Stimulated activated CD4-positive, alpha-beta T cell treated with anti-CD3 and anti-CD28 coated beads, Interleukin-4, amount 100 ng/mL, for 24 hours (primary cell): ENCODE measurements at regions not wholly inside any gene's neighbourhood (a gene's known extent, or its start where the extent isn't known, plus 50 kb on each side); places are given as distances from the start of the nearest gene placed in this dataset.
A peak's percentile ranks its signal among the peaks of the same experiment; 100 is the strongest.

Source experiments
- DNase-seq: peaks from one replicate; pipeline ENCODE4 v3.0.0-alpha.2; 2020

DNA sequence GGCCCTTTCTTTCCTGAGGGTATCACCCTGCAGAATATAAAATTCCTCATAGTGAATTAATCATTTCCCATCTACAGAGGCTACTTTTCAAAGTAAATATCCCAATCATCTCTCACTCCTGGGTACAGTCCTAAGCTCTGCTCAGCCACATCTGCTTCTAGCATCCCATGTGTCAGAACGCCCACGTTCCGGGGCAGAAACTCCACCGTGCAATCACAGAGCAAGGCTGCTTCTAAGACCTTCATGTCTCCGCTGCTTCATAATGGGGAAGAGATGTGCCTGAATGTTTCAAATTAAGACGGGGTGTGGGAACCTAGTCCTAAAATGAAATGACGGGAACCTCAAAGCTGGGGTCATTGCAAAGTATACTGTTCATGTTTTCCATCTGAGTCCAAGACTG, 208.8 kb upstream of the GMDS start:
- no peak for DNase-seq

DNA sequence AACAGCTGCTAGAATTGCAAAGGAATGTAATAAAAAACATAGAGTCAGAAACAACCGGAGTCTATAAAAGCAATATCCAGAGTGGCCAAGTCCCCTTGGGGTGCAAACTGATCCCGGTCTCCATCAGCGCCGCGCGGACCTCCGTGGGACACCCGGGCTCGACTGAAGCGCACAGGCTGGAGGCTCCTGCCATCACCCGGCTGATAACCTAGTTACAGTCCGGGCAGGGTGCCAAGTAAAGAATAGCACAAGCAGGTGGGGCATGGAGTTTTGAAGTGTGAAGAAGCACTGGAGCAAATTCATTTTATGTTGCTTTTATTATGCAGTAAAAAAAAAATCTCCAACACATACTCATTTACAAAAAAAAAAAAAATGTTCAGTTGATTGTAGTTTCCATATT, 205.1 kb upstream of the GMDS start:
- no peak for DNase-seq

DNA sequence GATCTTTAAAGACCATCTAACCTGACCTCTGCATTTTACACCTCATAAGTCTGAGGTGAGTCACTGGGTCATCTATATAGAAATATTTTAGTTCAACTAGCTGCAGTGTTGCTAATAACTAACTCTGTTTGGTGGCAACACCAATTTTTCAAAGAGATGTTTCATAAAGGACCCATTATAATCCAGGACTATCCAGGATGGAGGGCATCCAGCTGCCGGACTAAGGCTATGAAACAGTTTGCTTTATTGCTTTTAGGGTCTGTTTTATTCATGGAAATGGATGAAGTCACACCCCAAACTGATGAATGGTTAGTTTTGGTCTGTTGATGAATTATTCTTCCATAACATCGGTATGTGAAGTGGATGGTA, 204.2 kb upstream of the GMDS start:
- no peak for DNase-seq

DNA sequence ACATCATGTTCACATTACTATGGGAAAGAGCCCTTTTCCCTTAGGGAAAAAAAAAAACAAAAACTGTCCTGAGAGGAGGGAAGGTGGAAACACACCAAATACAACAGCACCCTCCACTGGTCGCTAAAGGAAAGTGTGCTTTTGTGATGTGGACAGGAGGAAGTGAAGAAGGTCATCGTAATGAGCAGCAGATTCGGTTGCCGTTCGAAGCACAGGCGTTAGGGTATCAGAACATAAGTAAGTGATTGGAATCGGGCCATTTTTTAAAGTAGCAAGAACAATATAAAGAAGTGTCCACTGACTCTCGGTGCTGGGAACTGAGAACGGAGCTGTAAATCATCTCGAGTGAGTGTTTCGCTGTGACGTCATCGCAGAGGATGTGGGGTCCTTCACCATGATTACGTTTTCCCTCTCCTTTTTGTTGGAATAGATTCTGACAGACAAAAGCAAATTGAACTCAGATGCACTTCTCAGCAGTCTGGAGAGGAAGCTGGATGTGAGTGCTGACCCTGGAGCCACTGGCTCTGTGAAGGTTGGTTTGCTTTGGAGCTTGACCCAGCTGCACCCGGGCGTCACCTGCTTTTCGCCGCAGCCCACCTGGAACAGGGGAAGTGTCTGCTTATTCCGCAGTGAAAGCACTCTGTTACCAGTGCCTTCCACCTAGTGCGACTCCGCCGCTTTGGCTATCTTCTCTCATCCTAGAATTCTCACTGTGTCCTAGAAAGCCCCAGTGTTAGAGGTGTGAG, 203.6 kb upstream of the GMDS start:
- DNase-seq = peak; percentile 9

DNA sequence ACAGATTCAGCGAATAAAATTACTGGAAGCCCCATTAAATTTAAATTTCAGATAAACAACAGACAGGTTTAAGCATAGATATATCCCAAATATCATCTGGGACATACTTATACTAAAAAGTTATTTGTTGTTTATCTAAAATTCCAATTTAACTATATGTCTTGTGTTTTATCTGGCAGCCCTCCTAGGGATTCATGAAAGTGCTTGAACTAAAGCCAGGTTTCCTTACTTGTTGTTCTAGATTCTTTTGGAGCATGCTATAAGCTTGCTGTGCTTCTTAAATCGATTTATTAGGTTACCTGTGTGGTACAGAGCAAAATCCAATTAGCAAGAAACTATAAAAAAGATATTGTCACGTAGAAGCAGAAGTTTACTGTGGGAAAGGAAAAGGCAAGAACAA, 202.5 kb upstream of the GMDS start:
- DNase-seq = no peak

DNA sequence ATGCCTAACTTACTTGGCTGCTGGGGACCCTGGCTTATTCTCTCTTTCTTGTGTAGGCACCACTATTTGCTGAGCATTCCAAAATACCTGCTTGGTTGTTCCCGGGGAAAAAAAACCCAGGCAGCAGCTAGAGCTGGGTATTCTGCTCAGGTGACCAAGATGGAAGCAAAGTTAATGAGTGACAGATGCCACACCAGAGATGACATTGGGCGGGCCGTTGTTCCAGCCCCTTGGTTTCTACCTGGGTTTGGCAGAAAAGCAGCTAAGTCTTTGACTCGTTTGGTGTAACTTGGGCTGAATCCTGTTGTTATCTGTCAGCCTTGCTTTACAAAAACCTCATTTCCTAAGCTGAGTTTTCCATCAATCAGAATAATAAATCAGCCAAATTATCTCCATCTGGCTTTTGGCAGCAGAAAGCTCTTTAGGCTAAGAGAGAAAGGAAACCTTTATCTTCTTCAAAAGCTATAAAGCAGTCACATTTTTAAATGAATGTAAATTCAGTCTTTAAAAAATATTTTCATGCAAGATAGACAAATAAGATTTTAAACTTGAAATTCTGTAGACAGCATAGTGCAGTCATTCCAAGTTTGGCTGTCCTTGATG, 202.0 kb upstream of the GMDS start:
- no peak for DNase-seq

DNA sequence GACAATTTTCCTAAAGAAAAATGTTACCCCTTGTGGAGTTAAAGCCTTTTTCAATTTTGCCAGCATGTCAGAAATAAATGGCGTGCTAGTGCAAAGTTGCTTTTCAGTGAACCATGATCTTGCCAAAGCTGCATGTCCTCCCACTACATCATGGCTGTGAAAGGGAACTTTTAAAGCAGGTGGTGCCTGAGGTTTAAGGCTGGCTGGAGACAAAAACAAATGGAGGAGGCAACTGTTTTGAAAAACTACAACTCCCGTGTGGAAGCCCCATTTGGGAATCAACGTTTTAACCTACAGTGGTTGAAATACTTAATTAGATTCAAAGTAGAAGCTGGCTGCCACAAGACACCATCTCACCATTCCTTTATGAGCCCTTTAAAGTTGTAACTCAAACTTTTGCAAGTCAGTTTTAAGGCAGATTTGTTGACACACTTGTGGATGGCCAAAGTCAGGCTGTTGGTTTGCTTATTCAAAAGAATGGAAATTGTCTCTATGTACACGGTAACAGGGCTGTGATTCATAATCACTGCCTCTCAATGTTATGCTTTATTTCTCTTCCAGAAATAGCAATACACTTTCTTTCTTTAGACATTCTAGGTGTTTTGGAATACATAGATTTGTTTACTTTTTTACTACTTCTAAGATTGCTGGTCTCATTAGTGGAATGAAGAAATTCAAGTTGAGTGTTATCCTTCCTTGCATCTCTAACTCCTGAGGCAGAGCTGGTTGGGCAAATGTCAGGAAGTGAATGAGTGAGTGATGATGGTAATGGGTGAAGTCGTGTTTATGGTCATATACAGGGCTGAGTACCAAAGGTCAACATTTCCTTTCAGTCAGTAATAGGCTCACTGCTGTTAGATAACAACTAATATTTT, 196.4 kb upstream of the GMDS start:
- no peak for DNase-seq

DNA sequence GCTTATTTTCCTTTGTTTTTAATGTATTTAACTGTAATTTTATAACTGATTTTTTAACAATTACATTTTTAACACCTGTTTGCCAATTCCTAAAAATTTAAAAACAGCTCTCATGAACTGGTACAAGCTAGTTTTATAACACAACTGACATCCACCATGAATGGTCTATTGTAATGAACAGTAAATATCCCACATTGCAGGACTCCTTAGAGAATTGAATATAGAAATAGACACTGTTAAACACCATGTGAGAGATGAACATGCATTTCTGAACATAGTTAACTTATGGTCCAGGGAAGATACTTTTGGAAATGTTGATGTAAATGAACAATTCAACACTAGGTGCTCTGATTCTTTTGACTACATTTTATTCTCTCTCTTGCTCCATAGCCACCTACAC, 195.1 kb upstream of the GMDS start:
- DNase-seq = no peak

DNA sequence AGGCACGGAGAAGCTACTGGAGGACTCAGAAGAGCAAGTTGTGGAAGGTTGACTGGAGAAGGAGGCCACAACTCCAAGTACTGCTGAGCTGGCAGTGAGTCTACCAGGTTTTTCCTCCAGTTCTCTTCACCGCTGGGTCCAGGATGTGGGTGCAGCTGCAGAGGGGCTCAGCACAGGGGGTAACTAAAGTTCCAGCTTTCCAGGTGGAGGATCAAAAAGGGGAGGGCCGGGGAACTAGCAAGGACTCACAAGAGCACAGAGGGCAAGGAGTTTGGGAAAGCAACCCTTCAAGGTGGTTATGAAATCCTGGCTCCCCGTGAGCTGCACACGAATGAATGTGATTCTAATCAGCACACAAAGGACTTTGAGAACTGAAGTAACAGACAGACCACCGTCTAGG, 194.2 kb upstream of the GMDS start:
- DNase-seq = no peak

DNA sequence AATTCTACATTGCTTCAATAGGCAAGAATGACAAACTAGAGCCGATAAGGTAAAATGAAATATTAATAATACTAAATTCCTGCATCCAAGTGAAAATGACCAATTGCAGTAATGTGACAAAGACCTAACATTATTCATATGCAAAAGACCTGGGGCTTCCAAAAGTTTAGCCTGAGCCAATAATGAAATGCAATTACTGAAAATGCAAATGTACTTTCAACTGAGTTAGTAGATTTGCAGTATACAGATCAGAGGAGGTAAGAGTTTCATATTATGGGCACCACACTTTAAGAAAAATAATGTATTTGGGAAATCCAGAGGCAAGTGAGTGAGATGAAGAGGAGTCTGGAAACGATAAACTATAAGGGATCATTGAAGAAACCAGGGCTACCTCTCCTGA, 193.7 kb upstream of the GMDS start:
- no peak for DNase-seq

DNA sequence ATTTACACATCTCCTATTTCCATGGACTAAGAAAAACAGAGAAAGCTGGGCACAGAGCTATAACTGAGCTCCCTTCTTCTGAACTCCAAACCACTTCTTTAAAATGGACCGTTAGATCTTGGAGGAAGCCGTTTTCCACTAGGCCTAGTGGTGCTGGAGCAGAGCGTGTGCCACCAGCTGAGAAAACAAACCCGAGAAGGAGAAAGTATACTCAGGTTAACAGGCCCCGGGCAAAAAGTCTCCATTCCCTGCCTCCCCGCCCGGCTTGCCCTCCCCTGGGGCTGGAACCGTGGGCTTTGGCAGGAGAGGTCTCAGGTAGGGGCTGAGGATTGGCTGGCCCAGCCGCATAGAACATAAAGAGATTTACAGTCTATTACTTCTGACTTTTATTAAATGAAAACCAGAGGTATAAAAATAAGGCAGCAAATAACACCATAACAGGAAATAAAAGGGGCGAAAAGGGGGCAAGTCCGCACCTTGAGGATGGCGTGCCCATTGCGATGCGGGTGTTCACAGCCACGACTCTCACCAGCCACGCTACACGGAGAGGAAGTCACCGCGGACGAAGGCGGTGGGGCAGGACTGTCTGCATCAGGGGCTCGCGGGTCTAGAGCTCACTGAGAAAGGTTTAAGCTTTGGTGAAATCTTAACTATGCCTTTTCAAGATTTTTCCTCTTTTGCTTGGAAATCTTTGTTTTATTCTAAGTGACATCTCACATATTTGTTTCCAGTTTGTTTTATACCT, 191.2 kb upstream of the GMDS start:
- no peak for DNase-seq

DNA sequence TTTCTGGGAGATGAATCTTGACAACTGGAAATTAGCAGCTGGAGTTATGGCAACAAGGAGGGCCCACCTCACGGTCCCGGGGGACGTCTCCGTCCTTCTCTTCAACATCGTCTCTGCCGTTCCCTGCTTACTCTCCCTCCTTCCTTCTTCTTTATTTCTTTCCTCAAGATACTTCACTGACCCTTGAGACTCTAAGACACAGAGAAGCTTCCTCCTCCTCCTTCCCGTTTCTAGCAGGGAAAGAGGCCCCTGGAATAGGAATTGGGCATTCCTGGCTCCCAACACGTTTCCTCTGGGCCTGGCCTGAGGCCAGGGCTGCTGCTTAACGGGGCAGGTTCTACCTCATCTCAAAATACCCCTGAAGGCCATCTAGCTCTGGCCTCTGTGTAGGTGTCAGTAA, 189.9 kb upstream of the GMDS start:
- DNase-seq = no peak

DNA sequence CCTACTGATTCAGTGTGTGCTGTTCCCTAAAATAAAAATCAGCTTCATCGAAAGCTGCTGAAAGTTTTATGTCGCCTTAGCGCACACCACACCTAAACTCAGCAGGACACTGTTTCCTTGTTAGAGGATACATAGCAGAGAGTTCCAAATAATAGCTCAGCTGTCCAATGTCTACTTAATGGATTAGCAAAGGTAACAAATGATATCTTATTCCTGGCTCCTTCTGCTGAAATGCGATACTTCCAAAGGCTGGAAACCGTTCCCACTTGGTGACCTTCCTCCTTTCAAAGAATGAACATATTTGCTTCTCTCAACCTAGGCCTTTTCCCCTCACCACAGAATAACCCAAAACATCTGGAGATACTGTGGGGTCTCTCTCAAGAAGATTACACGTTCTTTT, 189.5 kb upstream of the GMDS start:
- no peak for DNase-seq

DNA sequence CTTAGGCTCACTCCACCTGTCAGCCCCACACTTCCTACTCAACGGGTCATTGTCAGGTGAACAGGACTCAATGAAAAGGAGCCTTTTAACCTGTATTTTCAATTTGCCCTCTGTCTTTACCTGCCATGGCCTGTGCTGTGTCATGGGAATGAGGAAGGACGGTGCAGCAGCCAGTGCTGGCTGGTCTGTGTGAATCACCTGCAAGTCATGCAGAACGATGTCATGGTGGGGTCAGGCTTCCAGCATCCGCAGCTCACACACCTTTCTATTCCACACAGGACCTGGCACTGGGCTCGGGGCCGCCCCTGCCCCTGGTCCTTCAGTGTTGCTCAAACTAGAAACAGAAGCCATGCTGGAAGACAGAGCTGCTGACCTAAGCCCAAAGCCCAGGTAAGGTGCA, 188.7 kb upstream of the GMDS start:
- no peak for DNase-seq

DNA sequence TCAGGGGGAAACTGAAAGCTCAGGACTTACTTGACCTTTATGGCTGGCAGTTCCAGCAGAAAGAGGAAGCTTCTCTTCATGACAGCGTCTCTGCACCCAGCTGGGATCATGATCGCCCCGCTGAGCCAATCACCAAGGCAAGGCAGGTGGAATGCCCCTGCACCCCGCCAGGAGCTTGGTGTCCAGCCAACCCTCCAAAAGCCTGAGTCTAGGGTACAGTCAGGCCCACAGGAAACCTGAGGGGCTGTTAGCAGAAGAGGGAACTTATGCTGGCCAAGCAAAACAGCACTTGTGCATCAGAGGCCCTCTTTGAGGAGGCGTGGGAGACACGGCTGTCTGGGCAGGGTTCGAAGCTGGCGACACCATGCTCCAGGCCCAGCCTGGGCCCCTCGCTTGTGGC, 188.3 kb upstream of the GMDS start:
- no peak for DNase-seq

DNA sequence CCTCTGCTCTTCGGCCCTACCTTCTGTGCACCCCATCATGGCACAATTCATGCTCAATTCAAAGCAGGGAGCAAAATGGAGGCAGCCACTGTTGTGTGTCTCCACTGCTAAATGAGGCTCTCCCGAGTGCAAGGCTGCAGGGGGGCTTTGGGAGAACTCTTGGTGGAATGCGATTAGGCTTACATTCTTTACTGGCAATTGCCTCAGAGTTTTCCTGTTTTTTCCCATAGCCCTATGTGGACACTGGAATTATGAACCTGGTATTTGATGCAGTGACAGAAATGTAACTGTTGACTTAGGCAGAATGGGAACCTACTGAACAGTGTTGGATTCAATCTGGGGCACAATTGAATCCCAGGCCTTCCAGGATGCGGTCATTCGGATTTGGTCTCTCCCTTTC, 187.9 kb upstream of the GMDS start:
- no peak for DNase-seq

DNA sequence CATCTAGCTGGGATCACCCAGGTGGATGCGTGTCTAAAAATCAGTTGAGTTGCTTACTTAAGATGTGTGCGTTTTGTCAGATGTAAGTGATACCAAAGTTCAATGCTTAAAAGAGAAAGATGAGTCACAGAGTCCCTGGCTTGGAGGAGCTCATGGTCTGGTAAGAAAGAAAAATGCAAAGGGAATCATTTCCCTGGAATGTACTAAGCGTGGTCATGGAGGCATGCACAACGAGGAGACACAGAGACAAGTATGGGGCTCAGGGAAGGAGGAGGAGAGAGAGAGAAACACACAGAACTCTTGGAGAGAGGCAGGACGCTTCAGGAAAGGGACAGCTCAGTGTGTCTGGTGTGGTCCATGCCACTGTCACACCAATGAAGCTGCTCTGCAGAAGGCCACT, 186.9 kb upstream of the GMDS start:
- DNase-seq = no peak

DNA sequence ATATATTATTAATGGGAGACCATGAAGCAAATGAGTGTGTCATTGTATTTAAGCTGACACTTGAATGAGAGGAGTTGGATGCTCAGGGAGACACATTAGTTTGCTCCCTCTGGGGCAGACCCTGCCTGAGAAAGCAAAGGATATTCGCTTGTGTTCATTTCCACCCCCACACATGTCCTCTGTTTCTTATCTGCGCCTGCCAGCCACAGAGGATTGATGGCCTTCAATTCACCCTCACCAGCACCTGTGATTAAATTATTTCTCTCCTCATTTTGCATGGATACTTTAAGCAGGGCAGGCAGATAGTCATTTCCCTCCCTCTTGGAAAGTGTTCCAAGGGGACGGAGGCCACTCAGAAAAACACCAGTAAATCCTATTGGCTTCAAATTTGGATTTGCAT, 185.2 kb upstream of the GMDS start:
- DNase-seq = no peak

DNA sequence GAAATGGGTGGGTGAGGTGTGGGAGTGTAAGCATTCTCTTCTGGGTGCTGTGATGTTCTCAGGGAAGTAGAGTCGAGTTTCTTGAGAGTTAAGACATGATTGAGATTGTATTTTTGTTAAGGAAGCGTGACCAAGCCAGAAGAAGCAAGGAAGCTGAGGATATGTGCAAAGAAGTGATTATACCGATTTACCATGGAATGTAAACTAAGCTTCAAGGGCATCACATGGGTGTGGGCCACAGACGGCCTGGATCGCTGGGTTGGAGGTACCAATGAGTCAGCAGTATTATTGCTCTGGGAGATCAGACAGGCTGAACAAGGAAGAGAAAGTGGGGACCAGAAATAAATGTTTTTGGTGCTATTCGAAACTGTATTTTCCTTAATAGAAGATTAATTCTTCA, 184.1 kb upstream of the GMDS start:
- no peak for DNase-seq

DNA sequence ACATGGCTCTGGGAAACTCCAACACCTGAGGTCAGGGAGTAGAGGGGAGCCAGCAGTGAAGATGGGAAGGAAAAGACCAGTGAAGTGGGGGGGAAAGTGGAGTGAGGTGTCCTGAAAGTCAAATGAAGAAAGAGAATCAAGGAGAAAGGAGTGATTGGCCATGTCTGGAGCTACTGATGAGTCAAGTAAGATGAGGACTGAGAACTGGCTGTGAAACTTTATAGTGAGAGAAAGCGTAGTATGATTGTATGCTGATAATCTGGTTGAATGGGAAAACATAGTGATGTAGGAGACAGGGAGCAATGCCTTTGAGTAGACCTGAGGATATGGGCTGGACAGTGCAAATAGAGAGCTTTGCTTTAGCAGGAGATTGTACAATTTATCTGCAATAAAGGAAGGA, 183.6 kb upstream of the GMDS start:
- DNase-seq = no peak

DNA sequence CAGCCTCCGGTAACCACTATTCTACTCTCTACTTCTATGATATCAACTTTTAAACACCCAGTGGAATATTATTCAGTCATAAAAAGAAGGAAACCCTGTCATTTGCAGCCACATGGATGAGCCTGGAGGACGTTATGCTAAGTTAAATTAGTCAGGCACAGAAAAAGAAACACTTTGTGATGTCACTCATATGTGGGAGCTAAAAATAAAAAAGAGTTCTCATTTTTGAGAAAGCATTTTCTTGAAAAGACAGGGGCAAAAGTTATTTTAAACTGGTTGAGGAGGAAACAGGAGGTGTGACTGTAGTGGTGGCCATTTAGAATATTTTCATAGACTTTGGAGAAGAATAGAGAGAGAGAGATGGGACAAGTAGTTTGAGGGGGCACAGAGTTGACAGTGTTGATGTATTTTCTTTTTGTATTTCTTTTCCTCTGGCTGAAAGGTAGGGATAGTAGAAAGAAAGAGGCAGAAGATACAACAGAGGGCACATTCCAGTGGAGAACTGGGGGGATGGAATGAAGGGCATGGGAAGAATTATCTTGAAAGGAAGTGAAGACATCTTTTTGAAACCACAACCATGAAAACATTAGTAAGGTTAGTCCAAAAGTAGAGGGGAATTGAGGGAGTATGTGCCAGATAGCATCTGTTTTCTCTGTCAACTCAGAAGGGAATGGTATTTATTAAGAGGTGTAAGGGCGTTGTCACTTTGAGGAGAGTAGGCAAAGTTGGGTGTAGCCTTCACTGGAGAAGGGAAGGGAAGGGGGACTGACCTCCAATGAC, 181.3 kb upstream of the GMDS start:
- DNase-seq = no peak

DNA sequence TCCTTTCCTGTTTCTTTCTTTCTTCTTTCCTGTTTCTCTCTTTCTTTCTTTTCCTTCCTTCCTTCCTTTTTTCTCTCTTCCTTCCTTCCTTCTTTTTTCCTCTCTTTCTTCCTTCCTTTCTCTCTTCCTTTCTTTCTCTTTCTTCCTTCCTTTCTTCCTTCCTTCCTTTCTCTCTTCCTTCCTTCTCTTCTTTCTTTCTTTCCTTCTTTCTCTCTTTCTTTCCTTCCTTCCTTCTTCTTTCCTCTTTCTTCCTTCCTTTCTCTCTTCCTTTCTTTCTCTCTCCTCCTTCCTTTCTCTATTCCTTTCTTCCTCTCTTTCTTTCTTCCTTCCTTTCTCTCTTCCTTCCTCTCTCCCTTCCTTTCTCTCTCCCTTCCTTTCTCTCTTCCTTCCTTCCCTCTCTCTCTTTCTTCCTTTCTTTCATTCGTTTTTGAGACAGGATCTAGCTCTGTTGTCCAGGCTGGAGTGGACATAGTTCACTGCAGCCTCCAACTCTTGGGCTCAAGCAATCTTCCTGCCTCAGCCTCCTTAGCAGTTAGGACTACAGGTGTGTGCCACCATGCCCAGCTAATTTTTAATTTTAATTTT, 170.8 kb upstream of the GMDS start:
- DNase-seq = no peak
